GM18505 (cell line): ENCODE measurements at regions not wholly inside any gene's neighbourhood (a gene's known extent, or its start where the extent isn't known, plus 50 kb on each side); places are given as distances from the start of the nearest gene placed in this dataset.

Source experiments
- ATAC-seq: cut with Tn5 transposase; IDR thresholded peaks from one replicate; pipeline ENCODE4 v1.9.1; 2021; ENCODE audit not compliant: unreplicated experiment
- POLR2A ChIP-seq: IDR thresholded peaks from 4 replicates; pipeline ENCODE4 v1.6.1; 2011; ENCODE audit warnings: borderline replicate concordance; ENCODE audit not compliant: insufficient read depth, insufficient read length; ENCODE audit errors: extremely low read depth

GRCh38 chrX:38878641-38879340 lies 77.5 kb downstream of the MID1IP1 start:
- ATAC-seq = no peak
- TF ChIP-seq POLR2A = no peak

GRCh38 chrX:38879631-38880220 lies 78.5 kb downstream of the MID1IP1 start:
- TF ChIP-seq POLR2A = no peak
- ATAC-seq = peak; percentile 76

- no peak for ATAC-seq
- TF ChIP-seq POLR2A = no peak
Measured at GRCh38 chrX:38880296-38880854, 79.1 kb downstream of the MID1IP1 start.

GRCh38 chrX:38881066-38881465 lies 79.8 kb downstream of the MID1IP1 start:
- no peak for ATAC-seq
- TF ChIP-seq POLR2A = no peak

DNA sequence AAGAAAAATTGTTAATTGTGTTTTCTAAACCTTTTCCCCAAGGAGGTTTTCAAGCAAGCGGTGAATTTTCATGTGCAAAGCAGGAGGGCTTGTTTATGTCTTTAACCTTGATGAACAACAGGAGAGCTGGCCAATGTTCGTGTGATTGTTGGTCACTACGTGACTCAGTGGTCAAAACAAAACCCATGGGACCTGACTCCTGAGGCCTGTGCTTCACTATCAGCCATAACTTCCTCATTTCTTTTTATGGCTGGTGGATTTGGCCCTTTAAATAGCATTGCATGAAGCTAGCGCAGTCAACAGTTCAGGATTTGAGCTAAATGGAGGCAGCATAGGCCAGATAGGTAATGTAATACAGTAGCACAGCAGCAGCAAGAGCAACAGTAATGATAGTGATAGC lies 80.5 kb downstream of the MID1IP1 start:
- no peak for TF ChIP-seq POLR2A
- no peak for ATAC-seq

DNA sequence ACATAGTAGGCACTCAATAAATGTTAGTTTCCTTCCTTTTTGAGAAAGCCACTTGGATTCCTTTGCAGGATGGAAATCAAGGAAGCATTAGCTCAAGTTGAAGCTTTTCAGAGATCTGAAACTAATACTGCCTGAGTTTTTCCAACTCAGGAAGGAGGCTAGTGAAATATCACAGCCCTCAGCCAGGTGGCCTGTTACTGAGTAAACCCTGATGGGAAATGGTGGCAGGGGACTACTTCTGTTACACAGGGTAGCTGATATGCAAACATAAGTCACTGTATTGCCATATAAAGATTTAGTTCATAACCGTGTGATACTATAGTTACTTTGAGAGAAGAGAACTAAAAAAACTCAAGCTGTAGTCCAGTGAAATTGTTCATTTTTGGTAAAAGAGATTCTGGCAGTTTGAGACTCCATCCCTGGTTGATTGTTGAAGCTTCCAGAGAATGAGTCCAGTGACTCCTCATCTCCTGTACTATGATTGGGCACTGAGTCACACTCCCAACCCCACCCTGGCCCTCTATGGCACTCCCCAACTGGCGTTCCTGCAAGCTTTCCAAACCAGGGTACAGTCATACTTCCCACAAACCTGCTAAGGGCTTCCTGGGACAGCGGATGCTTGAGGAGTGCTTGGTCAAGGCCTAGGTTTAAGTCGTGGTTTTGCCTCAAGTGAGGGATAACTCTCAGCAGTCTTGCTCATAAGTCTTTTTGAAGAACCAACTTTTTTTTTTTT lies 81.8 kb downstream of the MID1IP1 start:
- ATAC-seq = no peak
- TF ChIP-seq POLR2A = no peak

DNA sequence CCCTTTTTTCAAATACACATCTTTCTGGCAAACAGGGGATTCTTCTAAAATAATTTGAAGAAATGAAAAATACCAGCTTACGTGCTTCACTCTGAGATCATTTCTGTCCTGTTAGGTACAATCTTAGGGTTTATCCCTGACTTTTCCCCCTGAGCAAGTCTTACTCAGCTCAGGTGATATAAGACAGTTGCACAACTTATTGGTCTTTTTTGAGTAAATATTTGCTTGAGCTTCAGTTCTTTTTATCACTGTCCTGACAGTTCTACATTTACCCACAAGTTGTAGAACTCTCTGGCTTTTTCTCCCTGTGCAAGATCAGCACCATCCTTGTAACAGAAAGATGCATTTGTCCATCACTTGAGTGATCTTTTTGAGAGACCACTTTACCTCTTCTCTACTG lies 84.9 kb downstream of the MID1IP1 start:
- ATAC-seq = no peak
- no peak for TF ChIP-seq POLR2A

DNA sequence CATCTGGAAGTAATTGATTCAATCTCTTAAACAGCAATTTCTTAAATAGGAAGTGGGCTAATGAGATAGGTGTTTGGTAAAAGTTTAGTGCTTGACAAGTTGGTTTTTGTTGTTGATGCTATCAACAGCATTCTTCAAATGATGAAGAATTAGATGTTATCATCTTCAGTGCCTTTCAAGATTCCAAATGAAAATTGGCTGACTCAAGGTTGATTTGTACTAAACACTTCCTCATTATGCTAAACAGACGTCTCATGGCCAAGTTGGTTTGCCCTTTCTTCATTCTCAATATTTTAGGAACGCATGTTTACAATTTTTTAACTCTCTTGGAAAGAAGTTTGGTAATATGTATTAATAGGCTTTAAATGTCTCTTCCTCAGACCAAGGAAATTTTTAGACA lies 86.0 kb downstream of the MID1IP1 start:
- TF ChIP-seq POLR2A = no peak
- ATAC-seq = no peak

- no peak for TF ChIP-seq POLR2A
- ATAC-seq = no peak
Measured at GRCh38 chrX:38890326-38890725, 89.1 kb downstream of the MID1IP1 start.

DNA sequence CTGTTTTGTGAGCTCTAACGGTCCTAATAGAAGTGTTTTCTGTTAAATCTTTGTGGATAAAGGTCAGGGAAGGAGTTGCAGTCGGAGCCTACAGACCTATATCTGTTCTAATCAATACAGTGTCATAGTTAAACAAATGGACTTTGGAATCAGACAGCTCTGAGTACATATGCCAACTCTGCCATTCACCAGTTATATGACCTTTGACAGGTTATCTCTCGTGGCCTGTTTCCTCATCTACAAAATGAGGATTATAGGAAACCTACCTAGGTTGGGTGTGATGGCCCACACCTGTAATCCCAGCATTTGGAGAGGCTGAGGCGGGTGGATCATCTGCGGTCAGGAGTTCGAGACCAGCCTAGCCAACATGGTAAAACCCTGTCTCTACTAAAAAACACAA lies 89.7 kb downstream of the MID1IP1 start:
- ATAC-seq = no peak
- no peak for TF ChIP-seq POLR2A

DNA sequence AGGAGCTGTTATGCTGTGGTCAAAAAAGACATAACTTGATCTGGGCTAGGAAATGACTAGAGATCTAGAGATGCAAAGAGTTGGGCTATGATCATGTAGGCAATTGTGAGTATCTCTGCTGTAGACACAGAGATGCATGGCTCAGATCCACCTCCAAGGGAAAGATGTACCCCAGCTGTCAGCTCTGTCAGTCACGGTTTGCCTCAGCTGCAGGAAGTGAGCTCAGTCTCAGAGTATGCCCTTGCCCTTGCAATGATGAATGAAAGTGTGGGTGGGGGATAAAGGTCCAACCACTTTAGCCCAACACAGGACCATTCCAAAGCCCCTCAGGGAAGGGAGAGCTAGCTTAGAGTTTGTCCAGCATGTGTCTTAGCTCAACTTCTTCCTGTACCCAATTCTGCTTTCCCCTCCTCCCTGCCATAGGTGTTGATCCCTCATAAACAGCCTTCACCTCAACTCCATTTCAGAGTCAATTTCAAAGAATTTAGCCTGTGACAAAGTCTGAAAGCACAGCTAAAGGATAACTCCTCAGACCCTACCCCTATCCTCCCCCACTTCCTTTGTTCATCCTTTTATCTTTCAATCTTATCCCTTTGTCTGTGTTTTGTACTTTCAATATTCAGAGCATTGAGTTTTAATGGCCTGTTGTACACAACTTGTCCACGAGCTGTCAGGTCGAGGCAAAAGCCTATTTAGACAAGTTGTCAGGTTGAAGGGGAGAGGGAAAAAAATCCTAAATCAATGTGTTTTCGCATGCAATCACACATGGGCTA lies 90.6 kb downstream of the MID1IP1 start:
- peak; percentile 90 for ATAC-seq
- no peak for TF ChIP-seq POLR2A

- no peak for TF ChIP-seq POLR2A
- ATAC-seq = no peak
Measured at GRCh38 chrX:38893441-38893840, 92.2 kb downstream of the MID1IP1 start.

DNA sequence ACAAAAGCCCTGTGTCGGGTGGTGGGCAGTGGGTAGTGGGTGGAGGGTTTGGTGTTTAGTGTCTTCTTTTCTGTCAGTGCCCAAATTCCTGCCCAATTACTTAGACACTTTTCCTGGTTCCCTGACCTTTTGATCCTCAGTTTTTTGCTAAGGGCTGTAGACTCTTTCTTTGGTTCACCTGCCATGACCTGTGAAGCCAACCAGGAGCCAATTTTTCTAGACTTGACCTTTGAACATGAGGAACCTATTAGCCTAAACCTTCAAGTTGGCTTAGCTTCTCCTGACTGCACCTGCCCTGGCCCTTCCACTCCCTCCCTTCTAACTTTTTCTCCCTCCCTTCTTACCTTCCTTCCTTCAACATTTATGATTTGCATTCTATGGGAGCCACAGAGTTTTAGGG lies 94.5 kb downstream of the MID1IP1 start:
- no peak for TF ChIP-seq POLR2A
- ATAC-seq = no peak

DNA sequence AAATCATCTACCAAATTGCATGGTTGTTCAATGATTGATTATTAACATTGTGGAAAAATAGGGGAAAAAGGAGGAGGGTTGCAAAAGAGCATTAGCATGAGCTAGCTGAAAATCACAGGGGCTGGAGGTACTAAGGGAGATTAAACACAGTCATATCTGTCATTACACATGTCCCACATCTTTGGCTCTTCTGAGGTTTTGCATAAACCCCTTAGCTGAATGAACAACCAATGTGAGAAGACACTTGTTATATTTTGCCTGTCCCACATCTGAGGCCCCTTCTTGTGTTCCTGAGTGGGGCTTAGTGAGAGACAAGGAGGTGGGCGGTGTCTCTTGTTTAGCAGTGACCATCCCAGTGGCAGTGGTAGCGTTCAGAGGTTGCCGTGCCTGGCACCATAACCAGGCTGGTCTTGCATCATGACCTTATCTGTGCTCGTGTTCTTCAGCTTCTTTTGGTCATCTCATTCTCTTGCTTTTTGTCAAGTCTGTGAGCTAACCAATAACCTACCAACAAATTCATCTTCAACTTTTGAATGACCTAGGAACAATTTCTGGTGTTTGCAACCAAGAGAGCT lies 95.6 kb downstream of the MID1IP1 start:
- ATAC-seq = peak; percentile 63
- TF ChIP-seq POLR2A = no peak

DNA sequence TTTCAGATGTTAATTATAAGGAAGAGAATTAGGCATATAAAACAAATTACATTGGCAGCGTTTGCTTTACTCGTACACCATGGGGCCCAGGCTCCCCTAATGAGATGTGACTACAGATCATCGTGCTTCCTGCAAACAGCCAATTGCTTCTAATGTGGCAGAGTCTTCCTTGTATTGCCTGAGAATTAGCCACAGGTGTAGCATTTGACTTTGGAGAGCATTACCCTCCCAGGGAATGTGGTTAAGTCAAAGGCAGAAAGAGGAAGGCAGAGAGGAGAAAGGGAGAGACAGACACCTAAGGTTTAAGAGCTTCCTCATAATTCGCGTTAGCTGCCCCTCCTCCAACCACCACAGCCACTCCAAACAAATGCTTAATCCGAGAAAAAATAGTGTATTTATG lies 97.0 kb downstream of the MID1IP1 start:
- TF ChIP-seq POLR2A = no peak
- no peak for ATAC-seq
